A673 (cell line): ENCODE measurements at regions not wholly inside any gene's neighbourhood (a gene's known extent, or its start where the extent isn't known, plus 50 kb on each side); places are given as distances from the start of the nearest gene placed in this dataset.

ENCODE experiments used
- BruUV-seq: library from RNA; stranded (reverse); fragments of 400-500 nt; replicated peaks from 2 replicates; lab custom pipeline; 2021; lab: Mats Ljungman, UMichigan
- CTCF ChIA-PET: fragments of 300-600 bp; sonication (Branson Sonifier 250); formaldehyde crosslinking; loops from one replicate; lab custom pipeline; 2022; ENCODE audit warnings: antibody characterized with exemption; lab: Charles Lee
- POLR2A ChIA-PET: fragments of 300-600 bp; sonication (Branson Sonifier 250); formaldehyde crosslinking; loops from one replicate; lab custom pipeline; 2022; ENCODE audit warnings: antibody characterized with exemption; ENCODE audit not compliant: low non-redundant PET; lab: Charles Lee
- DNase-seq: peaks from one replicate; pipeline ENCODE4 v3.0.0-alpha.2; 2015; ENCODE audit warnings: low spot score
- H3K27ac ChIP-seq: fragments of 200-600 bp; sonication (generic); 2 replicates; pipeline ENCODE4 v1.5.1; 2016; ENCODE audit warnings: mixed run types, low read depth, mild to moderate bottlenecking, mixed read lengths, antibody characterized with exemption, low read length; ENCODE audit not compliant: poor library complexity, severe bottlenecking
- H3K27me3 ChIP-seq: fragments of 200-600 bp; sonication (generic); replicated peaks from 2 replicates; pipeline ENCODE4 v1.6.1; 2017; ENCODE audit warnings: mixed run types, low read depth, mild to moderate bottlenecking, mixed read lengths, antibody characterized with exemption, low read length; ENCODE audit not compliant: insufficient read depth, poor library complexity
- H3K36me3 ChIP-seq: fragments of 200-600 bp; sonication (generic); 2 replicates; pipeline ENCODE4 v1.6.1; 2016; ENCODE audit warnings: mixed run types, mild to moderate bottlenecking, mixed read lengths, antibody characterized with exemption, low read length; ENCODE audit not compliant: insufficient read depth, poor library complexity, severe bottlenecking
- H3K4me1 ChIP-seq: fragments of 200-600 bp; sonication (generic); 2 replicates; pipeline ENCODE4 v1.6.1; 2017; ENCODE audit warnings: mixed run types, mild to moderate bottlenecking, mixed read lengths, antibody characterized with exemption, low read length; ENCODE audit not compliant: insufficient read depth, poor library complexity, severe bottlenecking
- H3K4me3 ChIP-seq: fragments of 200-600 bp; sonication (generic); 2 replicates; pipeline ENCODE4 v1.5.1; 2016; ENCODE audit warnings: low read depth, mixed run types, mild to moderate bottlenecking, mixed read lengths, low read length; ENCODE audit not compliant: poor library complexity, severe bottlenecking
- H3K9me3 ChIP-seq: fragments of 200-600 bp; sonication (generic); 2 replicates; pipeline ENCODE4 v1.6.1; 2016; ENCODE audit warnings: mixed run types, low read depth, mild to moderate bottlenecking, mixed read lengths, antibody characterized with exemption, low read length; ENCODE audit not compliant: poor library complexity, severe bottlenecking
- EZH2 ChIP-seq: fragments of 200-600 bp; sonication (generic); IDR thresholded peaks from 2 replicates; pipeline ENCODE4 v1.6.1; 2017; ENCODE audit warnings: borderline replicate concordance, low read depth, mild to moderate bottlenecking, mixed read lengths, antibody characterized with exemption, low read length; ENCODE audit not compliant: poor library complexity, severe bottlenecking
- intact Hi-C: fragments of 100-400 bp; cut with micrococcal nuclease; formaldehyde crosslinking; loops from one replicate; pipeline ENCODE4 v1.10.0; 2022; ENCODE audit not compliant: unreplicated experiment
- TF ChIP-seq, protein P1 (sequence below): fragments of 300-800, 200-600 bp; sonication (generic); conservative IDR thresholded peaks from 2 replicates; pipeline ENCODE4 v1.5.1; 2017; ENCODE audit warnings: low read depth, mild to moderate bottlenecking, antibody characterized with exemption, low read length, moderate library complexity, mixed read lengths

DNA sequence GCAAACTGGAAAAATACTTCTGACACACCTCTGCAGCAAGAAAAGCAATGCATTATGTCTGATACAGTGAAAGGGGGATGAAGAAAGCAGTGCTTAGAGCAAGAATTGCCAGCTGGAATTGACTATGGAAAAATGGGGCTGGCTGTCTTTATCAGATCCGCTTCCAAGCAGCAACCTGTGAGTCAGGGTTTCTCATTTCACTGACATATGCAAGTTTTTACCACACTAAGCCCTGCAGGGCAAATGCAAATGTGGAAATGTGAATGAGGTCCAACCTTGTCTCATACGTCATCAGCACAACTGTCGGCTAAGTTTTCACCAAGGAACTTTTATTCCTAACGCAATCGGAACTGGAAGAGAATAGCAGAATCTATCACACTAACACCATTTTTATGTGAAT is 172.5 kb upstream of the GADL1 start:
- TF ChIP-seq, protein P1, sequence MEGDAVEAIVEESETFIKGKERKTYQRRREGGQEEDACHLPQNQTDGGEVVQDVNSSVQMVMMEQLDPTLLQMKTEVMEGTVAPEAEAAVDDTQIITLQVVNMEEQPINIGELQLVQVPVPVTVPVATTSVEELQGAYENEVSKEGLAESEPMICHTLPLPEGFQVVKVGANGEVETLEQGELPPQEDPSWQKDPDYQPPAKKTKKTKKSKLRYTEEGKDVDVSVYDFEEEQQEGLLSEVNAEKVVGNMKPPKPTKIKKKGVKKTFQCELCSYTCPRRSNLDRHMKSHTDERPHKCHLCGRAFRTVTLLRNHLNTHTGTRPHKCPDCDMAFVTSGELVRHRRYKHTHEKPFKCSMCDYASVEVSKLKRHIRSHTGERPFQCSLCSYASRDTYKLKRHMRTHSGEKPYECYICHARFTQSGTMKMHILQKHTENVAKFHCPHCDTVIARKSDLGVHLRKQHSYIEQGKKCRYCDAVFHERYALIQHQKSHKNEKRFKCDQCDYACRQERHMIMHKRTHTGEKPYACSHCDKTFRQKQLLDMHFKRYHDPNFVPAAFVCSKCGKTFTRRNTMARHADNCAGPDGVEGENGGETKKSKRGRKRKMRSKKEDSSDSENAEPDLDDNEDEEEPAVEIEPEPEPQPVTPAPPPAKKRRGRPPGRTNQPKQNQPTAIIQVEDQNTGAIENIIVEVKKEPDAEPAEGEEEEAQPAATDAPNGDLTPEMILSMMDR = no peak
- TF ChIP-seq EZH2 = no peak
- Histone ChIP-seq H3K36me3 (no peaks in the 10 kb centered on the region), H3K9me3 (no peaks in the 10 kb centered on the region), H3K4me1 (no peaks in the 10 kb centered on the region), H3K27ac (no peak overlapping the region), H3K27me3 (no peaks in the 10 kb centered on the region), H3K4me3 (no peak overlapping the region)
- intact Hi-C loops = no loop called here
- DNase-seq = peak; percentile 34
- ChIA-PET POLR2A (no interaction called here), CTCF (no interaction called here)
- BruUV-seq = no TSS peak

DNA sequence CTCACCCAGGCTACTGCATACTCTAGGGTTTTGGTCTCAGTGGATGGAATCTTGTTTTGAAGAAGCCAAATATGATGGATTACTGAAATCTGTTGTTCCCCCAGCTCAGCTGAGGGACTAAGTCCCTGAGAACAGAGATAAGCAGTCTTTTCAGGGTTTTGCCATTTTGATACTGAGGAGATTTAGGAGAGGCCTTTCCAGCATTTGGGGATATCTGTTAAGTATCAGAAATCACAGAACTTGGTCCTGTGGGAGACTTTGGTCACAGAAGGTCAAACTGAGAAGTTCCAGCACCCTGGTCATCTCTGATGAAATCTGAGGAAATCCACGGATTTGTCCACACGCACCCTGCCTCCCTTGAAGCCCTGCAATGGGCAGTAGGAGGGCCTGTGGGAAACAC is 181.0 kb upstream of the GADL1 start:
- intact Hi-C loops = no loop called here
- Histone ChIP-seq H3K4me1 (no peaks in the 10 kb centered on the region), H3K36me3 (no peaks in the 10 kb centered on the region), H3K9me3 (no peaks in the 10 kb centered on the region), H3K4me3 (no peak overlapping the region), H3K27me3 (no peaks in the 10 kb centered on the region), H3K27ac (no peak overlapping the region)
- BruUV-seq = no TSS peak
- no peak for TF ChIP-seq EZH2
- TF ChIP-seq, protein P1 = no peak
- POLR2A ChIA-PET = no interaction called here
- CTCF ChIA-PET = no interaction called here
- no peak for DNase-seq

DNA sequence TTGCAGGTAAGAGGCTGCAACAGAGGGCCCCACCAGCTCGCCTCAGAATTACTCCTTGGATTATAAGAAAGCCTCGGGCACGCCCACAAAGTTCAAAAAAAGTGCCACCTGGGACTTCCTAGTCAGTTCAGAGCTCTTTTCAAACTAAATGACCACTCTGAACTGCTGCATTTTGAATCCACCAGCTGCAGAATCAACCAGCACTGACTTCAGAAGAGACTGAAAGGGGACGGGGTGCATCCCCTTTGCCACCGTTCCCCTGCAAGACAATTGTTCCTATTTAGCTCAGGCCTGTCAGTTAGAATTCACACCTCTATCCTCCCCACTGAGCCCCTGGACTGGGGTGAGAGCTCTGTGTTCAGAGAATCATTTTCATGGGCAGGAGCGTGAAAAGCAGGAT is 181.4 kb upstream of the GADL1 start:
- no TSS peak for BruUV-seq
- TF ChIP-seq, protein P1 = no peak
- TF ChIP-seq EZH2 = no peak
- no peaks in the 10 kb centered on the region for H3K9me3 ChIP-seq
- intact Hi-C loops = no loop called here
- DNase-seq = no peak
- H3K4me1 ChIP-seq = no peaks in the 10 kb centered on the region
- H3K27me3 ChIP-seq = no peaks in the 10 kb centered on the region
- H3K27ac ChIP-seq = no peak overlapping the region
- no peak overlapping the region for H3K4me3 ChIP-seq
- H3K36me3 ChIP-seq = no peaks in the 10 kb centered on the region
- CTCF ChIA-PET = no interaction called here
- POLR2A ChIA-PET = interaction anchor here (0.5 kb wide), 1 partner anchor 18 kb away, joined by 3 read pairs; no protein-coding TSS in a partner anchor
